ENCODE measurements at regions not wholly inside any gene's neighbourhood (a gene's known extent, or its start where the extent isn't known, plus 50 kb on each side); places are given as distances from the start of the nearest gene placed in this dataset.

GRCh38 chr10:131636841-131637724 lies 263.7 kb upstream of the PPP2R2D start:
- DNase-seq, result no peak

DNA sequence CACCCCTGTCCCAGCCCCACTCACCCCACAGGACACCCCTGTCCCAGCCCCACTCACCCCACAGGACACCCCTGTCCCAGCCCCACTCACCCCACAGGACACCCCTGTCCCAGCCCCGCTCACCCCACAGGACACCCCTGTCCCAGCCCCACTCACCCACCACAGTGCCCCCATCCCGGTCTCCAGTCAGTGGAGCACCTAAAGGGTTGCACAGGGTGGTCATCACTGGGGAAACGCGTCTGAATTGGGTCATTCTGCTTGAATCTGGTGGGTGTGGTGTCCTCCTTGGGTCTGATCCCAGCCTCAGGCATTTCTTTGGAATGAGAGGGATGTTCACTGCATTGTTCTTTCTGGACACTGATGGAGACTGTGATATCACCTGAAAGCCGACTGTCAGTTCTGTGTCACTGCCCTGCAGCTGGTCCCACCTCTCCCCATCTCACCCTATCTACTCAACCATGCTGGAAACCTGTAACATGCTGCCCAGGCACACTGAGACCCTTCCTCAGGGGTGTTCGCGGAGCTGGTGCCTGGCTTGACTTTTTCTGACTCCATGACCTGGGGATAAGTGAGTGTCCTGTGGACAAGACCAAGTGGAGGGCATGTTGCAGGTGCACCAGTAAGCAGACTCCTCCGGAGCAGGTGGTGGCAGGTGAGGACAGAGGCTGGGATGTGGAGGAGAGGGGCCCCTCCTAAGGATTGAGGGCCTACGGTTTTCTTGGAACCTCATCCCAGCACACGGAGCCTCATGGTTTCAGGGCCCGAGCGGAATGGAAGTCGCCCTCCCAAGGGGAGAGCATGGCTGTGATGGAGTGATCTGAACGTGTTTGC lies 262.5 kb upstream of the PPP2R2D start:
- DNase-seq, result no peak

- no peak for DNase-seq
These were observed 261.9 kb upstream of the PPP2R2D start for GRCh38 chr10:131638880-131639278.

- no peak for DNase-seq
These were observed 260.7 kb upstream of the PPP2R2D start for GRCh38 chr10:131640045-131640644.

DNA sequence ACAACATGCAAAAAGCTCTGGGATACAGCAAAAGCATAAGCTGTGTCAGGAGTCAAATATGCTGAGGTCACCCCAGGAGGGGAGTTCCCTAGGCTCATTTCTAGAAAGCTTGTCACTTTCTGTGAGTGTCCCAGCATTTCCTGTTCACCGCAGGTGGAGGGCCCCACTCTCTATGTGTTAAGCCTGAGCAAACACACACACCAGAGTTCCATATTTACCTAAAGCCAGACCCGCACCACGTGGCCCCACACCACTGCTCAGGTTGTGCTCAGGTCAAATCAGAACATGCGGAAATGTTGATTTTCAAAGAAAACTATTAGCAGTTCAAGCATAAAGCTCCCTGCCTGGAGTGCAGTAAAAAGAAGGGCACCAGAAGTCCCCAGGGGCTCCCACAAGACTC lies 259.6 kb upstream of the PPP2R2D start:
- DNase-seq, result no peak

DNA sequence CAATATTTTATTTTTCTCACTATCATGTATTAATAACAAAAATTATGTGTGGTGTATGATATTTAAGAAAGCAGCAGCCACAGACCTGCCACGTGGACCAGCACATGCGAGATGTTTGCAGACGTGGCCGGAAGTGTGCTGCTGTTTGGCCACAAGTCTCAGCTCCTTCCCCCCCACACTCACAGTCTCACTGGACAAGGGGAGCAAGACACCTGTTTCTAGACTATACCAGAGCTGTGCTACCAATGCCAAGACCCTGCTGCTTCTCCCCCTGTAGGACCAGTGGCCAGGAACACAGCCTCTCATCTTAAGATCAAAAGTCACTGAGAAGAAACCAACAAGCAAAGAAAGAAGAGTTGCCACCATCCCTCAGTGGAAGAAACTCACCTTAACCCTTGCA lies 258.9 kb upstream of the PPP2R2D start:
- no peak for DNase-seq

- no peak for DNase-seq
These were observed 257.8 kb upstream of the PPP2R2D start for GRCh38 chr10:131642966-131643365.

DNA sequence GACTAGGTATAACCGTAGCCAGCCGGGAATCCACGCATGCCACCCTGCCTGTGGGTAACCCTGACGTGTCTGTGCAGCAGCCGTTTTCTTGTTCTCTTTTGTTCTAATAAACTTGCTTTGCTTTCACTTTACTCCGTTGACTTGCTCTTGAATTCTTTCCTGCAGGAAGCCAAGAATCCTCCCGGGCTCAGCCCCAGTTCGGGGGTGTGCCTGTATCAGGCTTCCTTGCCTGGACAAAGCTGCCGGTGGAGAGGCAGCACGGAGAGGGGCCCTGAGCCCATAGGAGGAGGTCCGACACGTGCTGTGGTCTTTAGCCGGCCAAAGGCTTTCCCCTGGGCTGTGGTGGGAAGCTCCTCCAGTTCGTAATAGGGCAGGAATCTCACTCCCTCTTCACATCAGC lies 256.5 kb upstream of the PPP2R2D start:
- DNase-seq, result no peak

DNA sequence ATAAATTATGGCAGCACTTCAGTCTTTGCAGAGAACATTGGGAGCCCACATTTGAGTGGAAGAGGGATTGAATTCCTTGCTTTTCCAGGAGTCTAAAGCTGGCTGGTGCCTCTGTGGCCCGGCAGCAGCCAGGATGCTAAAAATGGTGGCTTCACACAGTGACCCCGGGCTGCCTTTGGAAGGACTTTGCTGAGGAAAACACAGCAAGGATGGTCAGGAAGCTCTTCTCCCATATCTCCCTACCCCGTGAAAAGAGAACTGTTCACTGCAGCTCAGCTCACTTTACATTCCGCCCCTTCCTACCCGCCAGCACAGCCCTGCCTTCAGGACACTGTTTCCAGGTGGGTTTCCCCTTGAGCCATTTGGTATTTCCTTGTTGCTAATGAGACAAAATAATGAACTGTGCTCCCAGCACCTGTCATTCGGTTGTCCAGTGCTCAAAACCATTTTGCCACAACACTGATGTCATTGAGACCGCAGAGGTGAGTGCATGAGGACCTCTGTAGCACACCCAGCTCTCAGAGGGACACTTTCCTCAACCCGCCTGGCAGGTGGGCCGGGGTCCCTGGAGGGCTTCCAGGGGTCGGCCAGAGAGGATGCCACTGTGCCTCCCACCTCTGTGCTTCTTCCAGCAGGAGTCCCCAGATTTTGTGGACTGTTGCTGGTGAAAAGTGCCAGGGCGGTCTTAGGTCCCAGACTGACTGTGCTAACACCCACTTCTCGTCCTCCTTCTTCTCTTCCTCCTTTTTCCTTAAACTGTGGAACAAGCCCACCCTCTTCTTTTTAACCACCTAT lies 255.7 kb upstream of the PPP2R2D start:
- DNase-seq, result no peak

DNA sequence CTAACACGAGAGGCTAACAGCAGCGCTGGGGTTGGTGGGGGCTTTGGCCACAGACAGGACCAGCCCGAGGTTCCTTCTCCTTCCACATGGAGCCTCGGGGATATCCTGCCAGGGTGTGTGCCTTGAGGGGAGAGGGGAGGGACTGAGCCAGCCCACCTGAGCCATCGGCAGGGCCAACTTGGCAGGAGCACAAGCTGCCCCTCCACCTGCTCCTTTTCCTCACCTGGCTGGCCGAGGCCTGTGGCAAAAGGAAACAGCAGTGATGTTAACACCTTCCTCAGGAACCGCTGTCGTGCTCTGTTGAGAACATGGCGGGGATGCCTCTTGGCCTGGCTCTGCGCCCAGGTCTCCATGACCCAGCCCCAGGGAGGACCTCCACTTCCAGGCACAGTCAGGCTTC lies 255.1 kb upstream of the PPP2R2D start:
- no peak for DNase-seq

GRCh38 chr10:131646551-131647525 lies 254.0 kb upstream of the PPP2R2D start:
- DNase-seq, result no peak

GRCh38 chr10:131647789-131648188 lies 253.0 kb upstream of the PPP2R2D start:
- DNase-seq, result no peak

DNA sequence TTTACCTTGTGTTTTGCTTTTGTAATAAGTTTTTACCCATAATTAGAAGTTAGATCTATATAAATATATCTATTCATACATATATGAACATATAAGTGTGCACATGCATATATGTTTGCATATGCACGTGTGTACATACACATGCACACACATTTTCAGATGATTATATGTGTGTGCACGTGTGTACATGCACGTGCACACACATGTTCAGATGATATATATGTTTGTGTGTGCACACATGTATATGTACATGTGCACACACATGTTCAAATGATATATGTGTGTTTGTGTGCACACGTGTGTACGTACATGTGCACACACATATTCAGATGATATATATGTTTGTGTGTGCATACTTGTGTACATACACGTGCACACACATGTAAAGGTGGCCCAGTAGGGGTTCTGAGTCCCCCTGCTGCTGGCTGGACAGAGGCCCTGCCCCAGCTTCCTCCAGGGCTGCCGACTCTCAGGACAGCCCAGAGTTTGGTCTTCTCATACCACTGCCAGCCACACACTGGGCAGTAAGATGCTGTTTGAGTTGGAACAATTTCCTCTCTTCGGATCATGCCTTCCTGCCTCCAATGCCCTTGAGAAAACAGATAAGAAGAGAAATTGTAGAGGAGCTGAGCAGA lies 252.3 kb upstream of the PPP2R2D start:
- no peak for DNase-seq

DNA sequence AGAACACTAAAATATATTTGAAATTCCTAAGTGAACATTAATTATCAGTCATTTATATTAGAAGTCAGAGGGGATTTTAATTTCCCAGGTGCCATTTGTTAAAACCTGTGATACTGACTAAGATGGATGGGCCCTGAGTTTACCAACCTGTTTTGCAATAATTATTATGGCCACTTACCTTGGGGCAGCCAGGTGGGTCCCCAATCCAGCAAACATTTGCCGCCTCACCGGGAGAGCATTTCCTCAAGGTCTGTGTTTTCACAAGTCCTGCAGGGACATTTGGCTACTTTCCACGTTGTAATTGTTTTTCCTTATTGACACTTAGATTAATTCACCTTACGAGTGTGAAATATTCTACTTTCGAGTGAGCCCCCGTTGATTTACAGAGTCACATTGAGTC lies 251.2 kb upstream of the PPP2R2D start:
- DNase-seq, result no peak

DNA sequence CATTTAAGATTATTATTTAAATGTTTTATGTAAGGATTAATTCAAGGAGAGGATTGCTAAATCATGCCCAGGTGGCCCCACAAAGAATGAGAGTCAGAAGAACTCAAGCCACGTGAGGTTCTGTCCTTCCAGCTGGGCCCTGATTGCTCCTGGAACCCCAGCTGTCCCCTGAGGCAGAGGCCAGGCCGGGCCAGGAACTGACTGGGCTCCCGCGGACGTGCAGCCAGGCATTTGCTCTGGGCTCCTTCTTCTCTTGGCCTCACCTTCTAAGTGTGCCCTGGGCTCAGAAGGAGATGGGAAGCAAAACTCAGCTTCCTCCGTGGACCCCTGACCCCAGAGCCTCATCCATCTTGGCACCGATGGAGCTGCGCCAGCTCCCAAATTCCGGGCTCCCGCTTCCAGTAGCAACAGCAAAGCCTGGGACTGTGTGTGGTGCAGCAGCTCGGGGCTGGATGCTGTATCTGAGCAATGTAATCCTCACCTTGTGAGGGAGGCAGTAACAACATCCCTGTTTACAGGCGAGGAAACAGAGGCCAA lies 250.6 kb upstream of the PPP2R2D start:
- DNase-seq, result no peak

DNA sequence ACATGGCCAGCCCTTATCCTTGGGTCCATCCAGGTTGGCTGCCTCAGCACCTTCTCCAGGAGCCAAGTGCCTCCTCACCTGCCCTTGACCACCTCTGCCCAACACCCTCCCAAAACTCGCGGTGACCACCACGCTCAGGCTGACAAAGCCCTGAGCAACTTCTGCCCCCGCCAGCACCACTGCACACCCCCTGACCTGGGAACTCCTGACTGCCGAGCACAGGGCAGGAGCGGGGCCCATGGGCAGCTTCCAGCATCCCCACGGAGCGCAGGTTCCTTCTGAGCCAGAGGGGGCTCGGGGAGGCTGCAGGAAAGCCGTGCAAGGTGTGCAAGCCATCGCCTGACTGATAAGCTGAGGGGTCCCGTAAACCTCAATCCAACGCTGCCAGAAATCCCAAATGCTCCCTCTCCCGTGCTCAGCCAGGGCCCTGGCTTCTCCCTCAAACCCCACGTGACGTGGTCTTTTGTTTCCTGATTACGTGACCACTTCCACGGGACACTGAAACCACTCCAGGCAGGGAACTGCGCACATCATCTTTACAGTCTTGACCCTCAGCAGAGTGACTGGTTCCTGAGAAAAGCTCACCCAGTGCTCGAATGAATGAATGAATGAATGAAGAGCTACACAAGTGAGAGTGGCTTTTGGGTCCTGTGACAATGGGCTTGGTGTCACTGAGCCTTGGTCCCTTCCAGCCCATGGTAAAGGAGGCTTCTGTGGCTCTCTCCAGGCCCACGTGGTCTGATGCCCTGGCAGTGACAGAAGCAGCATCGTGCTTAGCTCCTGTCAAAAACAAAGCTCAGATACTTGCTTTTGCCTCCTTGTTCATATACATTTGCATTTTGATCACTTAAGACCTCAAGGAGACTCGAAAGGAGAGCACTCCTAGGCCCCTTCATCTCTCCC lies 249.8 kb upstream of the PPP2R2D start:
- DNase-seq, result no peak

DNA sequence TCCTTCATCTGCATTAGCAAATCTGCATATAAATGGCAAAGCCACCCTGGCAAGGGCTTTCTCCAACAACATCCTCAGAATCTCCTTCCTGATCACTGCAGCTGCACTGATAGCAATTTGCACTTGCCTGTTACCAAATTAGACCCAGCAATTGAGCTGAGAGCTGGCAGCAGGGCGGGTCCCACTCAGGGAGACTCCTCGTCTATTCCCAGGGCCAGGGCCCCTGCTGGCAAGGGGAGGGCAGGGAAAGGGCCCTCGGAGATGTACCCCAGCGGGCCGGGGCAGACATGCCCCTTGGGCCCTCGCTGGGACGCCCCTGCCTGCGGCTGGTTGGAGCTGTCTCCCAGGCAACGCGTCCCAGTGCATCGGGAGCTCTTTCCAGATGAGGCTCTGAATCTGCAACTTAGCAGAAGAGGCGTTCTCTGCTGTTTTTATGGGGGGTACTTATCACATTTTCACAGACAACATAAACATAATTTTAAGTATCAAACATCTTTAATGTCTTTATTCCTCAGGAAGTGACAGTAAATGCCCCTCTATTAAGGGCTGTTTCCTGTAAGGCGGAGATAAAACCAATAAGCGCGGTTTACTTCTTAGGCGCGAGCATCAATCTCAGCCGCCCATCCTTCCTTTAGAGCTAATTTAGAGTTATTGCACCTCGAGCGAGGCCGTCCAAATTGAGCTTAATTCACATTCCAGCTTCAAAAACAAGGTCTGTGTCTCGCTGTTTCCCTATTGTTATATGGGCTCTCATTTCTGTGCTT lies 249.0 kb upstream of the PPP2R2D start:
- DNase-seq, result no peak

DNA sequence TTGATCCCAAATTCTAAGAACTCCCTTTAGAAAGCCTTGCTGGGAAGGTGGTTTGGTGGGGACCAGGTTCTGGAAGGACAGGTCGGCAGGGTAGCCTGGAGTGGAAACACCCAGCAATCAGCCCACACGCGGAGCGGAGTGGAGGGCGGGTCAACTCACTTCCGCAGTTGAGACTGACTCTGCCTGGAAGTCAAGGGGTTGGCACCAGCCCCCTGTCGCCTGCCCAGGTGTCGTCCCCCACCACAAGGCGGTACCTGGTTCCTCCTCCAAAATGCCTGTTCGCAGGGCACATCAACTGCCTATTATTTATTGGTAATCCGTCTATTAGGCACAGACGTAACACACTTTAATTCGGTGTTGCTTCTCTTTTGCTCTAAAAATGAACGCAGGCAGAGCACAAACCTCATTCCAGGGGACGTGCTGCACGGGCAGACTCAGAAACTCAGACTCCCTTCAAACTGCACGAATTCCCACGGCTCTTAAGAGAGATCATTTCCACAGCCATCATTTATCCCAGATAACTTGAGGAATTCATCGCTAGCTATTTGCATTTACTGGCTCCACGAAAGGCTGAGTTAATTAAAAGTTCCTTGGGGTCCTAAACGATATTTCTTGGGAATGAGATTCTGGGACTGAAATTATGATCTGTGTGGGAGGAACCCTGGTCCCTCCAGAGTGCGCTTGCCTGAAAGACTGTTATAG lies 248.2 kb upstream of the PPP2R2D start:
- DNase-seq, result no peak

All from T1000 (cell line).